Peyer's patch (tissue), 4 donors: ENCODE measurements at regions not wholly inside any gene's neighbourhood (a gene's known extent, or its start where the extent isn't known, plus 50 kb on each side); places are given as distances from the start of the nearest gene placed in this dataset.

Experiments used
- DNase-seq, 3 donors: peaks; one replicate each; pipeline ENCODE4 v3.0.0-alpha.2; 2017 to 2019
- H3K27ac ChIP-seq, 4 donors: fragments of 200-600 bp; sonication (generic); one replicate each; pipeline ENCODE4 v1.5.1; 2016 to 2019
- H3K27me3 ChIP-seq, 2 donors: fragments of 200-600 bp; sonication (generic); one replicate each; pipeline ENCODE4 v1.5.1; 2019
- H3K36me3 ChIP-seq, 3 donors: fragments of 200-600 bp; sonication (generic); one replicate each; pipeline ENCODE4 v1.5.1; 2016 to 2019
- H3K4me1 ChIP-seq, 4 donors: fragments of 200-600 bp; sonication (generic); one replicate each; pipeline ENCODE4 v1.5.1; 2016 to 2019
- H3K4me3 ChIP-seq, 4 donors: fragments of 200-600 bp; sonication (generic); 1 replicate in 3 of 4; 2 replicates in 1 of 4; pipeline ENCODE4 v1.5.1; 2016 to 2019; ENCODE audit warnings: mild to moderate bottlenecking in 1 of 4
- H3K9me3 ChIP-seq, 4 donors: fragments of 200-600 bp; sonication (generic); one replicate each; pipeline ENCODE4 v1.5.1; 2016 to 2019; ENCODE audit warnings: mild to moderate bottlenecking in 1 of 4
- POLR2A ChIP-seq, 2 donors: fragments of 450-650 bp; IDR thresholded peaks; one replicate each; pipeline ENCODE4 v1.5.1; 2017; ENCODE audit warnings: antibody characterized with exemption in 2 of 2, mild to moderate bottlenecking in 2 of 2, moderate library complexity in 2 of 2
- TF ChIP-seq, protein P1 (sequence below), 6 experiments: fragments of 450-650 bp in 4 of 6; fragments of 200-600 bp in 2 of 6; sonication (generic) in 1 of 6; IDR thresholded peaks; one replicate each; pipeline ENCODE4 v1.5.1; 2017 to 2019; ENCODE audit warnings: antibody characterized with exemption in 6 of 6, mild to moderate bottlenecking in 3 of 6, moderate library complexity in 1 of 6

DNA sequence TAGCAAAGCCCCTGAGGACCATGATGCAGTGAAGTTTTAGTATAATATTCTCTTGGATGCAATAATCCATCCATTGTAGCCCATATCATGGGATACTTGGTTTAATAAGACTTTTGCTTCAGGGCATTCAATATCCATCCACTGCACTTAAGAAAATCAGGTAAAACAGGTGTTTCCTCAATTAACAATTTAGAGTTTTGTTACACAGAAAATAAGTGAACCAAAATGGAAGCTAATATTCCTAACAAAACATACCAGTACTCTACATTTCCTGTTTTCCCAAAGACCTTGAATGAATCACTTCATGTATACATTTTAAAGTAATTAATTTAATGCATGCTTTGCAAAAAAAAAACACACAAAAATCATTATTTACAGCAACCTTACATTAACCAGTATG lies 305.6 kb downstream of the NR2F1-AS1 start:
- Histone ChIP-seq H3K36me3 (no peaks in the 10 kb centered on the region), H3K4me1 (no peaks in the 10 kb centered on the region), H3K27me3 (no peaks in the 10 kb centered on the region), H3K27ac (no peak overlapping the region), H3K9me3 (no peaks in the 10 kb centered on the region), H3K4me3 (no peak overlapping the region)
- no peak for DNase-seq
- TF ChIP-seq, protein P1, sequence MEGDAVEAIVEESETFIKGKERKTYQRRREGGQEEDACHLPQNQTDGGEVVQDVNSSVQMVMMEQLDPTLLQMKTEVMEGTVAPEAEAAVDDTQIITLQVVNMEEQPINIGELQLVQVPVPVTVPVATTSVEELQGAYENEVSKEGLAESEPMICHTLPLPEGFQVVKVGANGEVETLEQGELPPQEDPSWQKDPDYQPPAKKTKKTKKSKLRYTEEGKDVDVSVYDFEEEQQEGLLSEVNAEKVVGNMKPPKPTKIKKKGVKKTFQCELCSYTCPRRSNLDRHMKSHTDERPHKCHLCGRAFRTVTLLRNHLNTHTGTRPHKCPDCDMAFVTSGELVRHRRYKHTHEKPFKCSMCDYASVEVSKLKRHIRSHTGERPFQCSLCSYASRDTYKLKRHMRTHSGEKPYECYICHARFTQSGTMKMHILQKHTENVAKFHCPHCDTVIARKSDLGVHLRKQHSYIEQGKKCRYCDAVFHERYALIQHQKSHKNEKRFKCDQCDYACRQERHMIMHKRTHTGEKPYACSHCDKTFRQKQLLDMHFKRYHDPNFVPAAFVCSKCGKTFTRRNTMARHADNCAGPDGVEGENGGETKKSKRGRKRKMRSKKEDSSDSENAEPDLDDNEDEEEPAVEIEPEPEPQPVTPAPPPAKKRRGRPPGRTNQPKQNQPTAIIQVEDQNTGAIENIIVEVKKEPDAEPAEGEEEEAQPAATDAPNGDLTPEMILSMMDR (IDR thresholded peaks at IDR 0.05), result no peak
- TF ChIP-seq POLR2A (IDR thresholded peaks at IDR 0.05), result no peak

DNA sequence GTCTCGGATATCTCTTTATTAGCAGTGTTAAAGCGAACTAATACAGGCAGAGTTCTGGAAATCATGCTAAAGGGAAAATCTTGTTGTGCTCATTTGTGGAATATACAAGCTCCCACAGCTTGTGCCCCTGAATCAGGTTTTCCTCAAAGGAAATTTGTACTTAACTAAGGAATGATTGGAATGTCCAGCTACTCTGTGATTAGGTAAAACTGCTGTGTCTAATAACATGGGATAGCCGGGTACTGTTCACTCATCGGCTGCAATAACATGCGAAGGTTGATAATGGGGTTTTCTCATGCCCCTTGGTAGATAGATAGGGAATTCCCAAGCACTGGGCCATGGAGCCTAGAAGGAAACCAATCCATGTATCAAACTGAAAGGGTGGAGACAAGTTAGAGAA lies 306.7 kb downstream of the NR2F1-AS1 start:
- no peaks in the 10 kb centered on the region for H3K4me1 ChIP-seq
- no peaks in the 10 kb centered on the region for H3K9me3 ChIP-seq
- no peaks in the 10 kb centered on the region for H3K36me3 ChIP-seq
- no peak for DNase-seq
- H3K4me3 ChIP-seq, result no peak overlapping the region
- H3K27ac ChIP-seq, result no peak overlapping the region
- H3K27me3 ChIP-seq, result no peaks in the 10 kb centered on the region
- TF ChIP-seq POLR2A (IDR thresholded peaks at IDR 0.05), result no peak
- TF ChIP-seq, protein P1 (IDR thresholded peaks at IDR 0.05), result no peak

DNA sequence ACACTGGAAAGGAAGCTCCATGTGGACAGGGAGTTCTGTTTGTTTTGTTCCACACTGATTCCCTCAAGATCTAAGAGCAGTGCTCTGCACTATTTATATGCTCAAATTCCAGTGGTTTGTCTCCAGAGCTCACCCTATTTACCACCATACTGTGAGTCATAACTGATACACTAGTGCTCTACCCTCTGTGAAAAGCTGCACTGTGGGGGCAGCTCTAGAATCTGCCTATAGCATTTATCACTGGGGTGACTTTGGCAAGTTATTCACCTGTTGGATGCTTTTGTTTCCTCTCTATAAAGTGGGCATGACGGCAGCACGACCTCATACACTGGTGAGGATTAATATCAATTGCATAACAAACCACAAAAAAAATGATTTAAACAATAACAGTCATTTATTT lies 307.8 kb downstream of the NR2F1-AS1 start:
- Histone ChIP-seq H3K27me3 (no peaks in the 10 kb centered on the region), H3K27ac (no peak overlapping the region), H3K4me1 (no peaks in the 10 kb centered on the region), H3K4me3 (no peak overlapping the region), H3K9me3 (no peaks in the 10 kb centered on the region), H3K36me3 (no peaks in the 10 kb centered on the region)
- no peak for TF ChIP-seq POLR2A (IDR thresholded peaks at IDR 0.05)
- TF ChIP-seq, protein P1 (IDR thresholded peaks at IDR 0.05), result no peak
- DNase-seq, result no peak

DNA sequence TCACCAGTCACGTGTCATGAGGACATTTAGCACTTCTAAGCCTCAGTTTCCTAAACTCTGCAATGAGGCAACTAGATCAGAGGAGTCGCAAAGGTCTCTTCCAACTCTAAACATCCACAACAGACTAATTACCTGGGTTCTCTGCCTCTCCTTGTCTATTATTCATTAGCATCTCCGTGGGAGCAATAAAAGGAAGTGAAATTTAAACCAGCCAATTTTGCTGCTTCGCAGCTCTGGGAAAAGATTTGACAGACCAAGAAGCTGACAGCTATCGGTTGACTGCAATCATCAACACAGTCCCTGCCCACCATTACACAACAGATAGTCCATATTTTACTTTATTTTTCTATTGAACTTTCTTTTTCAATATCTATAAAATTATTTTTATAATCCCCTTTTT lies 308.9 kb downstream of the NR2F1-AS1 start:
- no peaks in the 10 kb centered on the region for H3K4me1 ChIP-seq
- H3K27me3 ChIP-seq, result no peaks in the 10 kb centered on the region
- H3K27ac ChIP-seq, result no peak overlapping the region
- no peaks in the 10 kb centered on the region for H3K9me3 ChIP-seq
- no peaks in the 10 kb centered on the region for H3K36me3 ChIP-seq
- no peak for DNase-seq
- no peak overlapping the region for H3K4me3 ChIP-seq
- TF ChIP-seq, protein P1 (IDR thresholded peaks at IDR 0.05), result no peak
- TF ChIP-seq POLR2A (IDR thresholded peaks at IDR 0.05), result no peak

DNA sequence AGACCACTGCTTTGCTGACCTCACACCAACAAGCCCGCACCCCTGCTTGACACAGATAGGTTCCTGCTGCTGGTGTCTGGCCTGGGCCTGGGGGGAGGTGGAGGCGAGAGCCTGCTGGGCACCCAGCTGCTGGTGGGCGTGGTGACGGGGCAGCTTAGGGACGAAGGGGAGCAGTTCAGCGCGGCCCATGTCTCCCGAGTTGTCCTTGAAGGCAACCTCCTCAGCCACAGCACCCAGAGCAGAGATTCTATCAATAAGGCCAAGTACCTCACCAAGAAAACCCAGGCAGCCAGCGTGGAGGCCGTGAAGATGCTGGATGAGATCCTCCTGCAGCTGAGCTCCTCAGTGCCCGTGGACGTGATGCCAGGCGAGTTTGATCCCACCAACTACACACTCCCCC lies 313.3 kb downstream of the NR2F1-AS1 start:
- Histone ChIP-seq H3K4me1 (no peaks in the 10 kb centered on the region), H3K9me3 (no peaks in the 10 kb centered on the region), H3K27me3 (no peaks in the 10 kb centered on the region), H3K36me3 (no peaks in the 10 kb centered on the region), H3K4me3 (no peak overlapping the region), H3K27ac (no peak overlapping the region)
- TF ChIP-seq POLR2A (IDR thresholded peaks at IDR 0.05), result no peak
- TF ChIP-seq, protein P1 (IDR thresholded peaks at IDR 0.05), result no peak
- DNase-seq, result no peak

DNA sequence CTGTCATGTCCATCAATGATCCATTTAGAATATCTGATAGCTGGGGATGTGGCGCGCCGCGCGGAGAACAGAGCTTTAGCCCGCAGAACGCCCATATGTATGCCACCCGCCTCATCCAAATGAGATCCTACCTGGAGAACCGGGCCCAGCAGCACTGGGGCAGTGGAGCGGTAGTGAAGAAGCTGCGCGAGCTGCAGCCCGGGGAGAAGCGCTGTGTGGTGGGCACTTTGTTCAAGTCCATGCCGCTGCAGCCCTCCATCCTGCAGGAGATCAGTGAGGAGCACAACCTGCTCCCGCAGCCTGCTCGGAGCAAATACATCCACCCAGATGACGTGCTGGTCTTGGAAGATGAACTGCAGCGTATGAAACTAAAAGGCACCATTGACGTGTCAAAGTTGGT lies 313.7 kb downstream of the NR2F1-AS1 start:
- no peaks in the 10 kb centered on the region for H3K9me3 ChIP-seq
- TF ChIP-seq, protein P1 (IDR thresholded peaks at IDR 0.05), result no peak
- no peak for TF ChIP-seq POLR2A (IDR thresholded peaks at IDR 0.05)
- no peaks in the 10 kb centered on the region for H3K27me3 ChIP-seq
- no peaks in the 10 kb centered on the region for H3K4me1 ChIP-seq
- H3K36me3 ChIP-seq, result no peaks in the 10 kb centered on the region
- H3K27ac ChIP-seq, result no peak overlapping the region
- DNase-seq, result no peak
- H3K4me3 ChIP-seq, result no peak overlapping the region
